ENCODE measurements at regions not wholly inside any gene's neighbourhood (a gene's known extent, or its start where the extent isn't known, plus 50 kb on each side); places are given as distances from the start of the nearest gene placed in this dataset.

DNA sequence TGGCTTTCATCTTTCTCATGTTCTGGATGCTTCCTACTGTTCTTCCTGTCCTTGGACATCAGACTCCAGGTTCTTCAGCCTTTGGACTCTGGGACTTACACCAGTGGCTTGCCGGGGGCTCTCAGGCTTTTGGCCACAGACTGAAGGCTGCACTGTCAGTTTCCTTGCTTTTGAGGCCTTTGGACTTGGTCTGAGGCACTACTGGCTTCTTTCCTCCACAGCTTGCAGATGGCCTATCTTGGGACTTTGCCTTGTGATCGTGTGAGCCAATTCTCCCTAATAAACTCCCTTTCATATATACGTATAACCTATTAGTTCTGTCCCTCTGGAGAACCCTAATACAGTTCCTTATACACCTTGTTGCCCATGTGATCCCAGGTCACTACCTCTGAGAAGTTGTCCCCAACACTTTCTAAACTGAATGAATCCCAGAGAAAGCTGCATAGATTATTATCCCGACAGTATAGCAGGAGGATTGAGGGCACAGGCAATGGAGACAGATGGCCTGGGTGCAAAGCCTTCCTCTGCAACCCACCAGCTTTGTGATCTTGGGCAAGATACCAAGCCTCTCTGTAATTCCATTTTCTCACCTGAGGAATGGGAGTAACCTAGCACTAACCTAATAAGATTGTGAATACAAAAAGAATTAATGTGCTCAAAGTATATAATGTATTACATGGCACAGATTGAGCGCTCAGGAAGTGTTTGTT is 449.6 kb upstream of the BRINP1 start:
- TF ChIP-seq POLR2A (IDR thresholded peaks at IDR 0.05) (no peak), CTCF (IDR thresholded peaks at IDR 0.05) (no peak)

Measured in uterus (tissue), 2 donors.